Heart left ventricle (tissue), 13 donors: ENCODE measurements at regions not wholly inside any gene's neighbourhood (a gene's known extent, or its start where the extent isn't known, plus 50 kb on each side); places are given as distances from the start of the nearest gene placed in this dataset.

Source experiments
- CTCF ChIP-seq, 12 donors: fragments of 200-600 bp; sonication (generic) in 4 of 12; IDR thresholded peaks; one replicate each; pipeline versions ENCODE4 v1.5.0 to v1.8.0; 2018 to 2022; ENCODE audit warnings: antibody characterized with exemption in 12 of 12, mild to moderate bottlenecking in 5 of 12
- POLR2A ChIP-seq, 2 donors: fragments of 450-650 bp; IDR thresholded peaks; one replicate each; pipeline ENCODE4 v1.6.1; 2017; ENCODE audit warnings: antibody characterized with exemption in 2 of 2, mild to moderate bottlenecking in 2 of 2, moderate library complexity in 2 of 2
- donor health status: ischemic (EF 13 %, LVEDD 7.1; RV severe dilation, severe dysfunction).
- donor health status: DM: no; HTN: yes; CAD: no.
- donor health status: DM: no; HTN: no; CAD: no.
- donor health status: ischemic (EF 25% LVEDD 6.9; RV normal size, moderate dysfunction).
- donor health status: ischemic (EF 25% LVEDD 5.7; RV mildly dilated, moderate dysfunction).
- donor health status: ischemic (EF 35%, LVEDD 5.7; RV mildly dilated, moderate dysfunction).
- donor health status: nonischemic (EF 11% LVEDD 7.7; RV severe dilation, severe dysfunction).
- donor health status: DM: yes; HTN: yes; CAD: no.
- donor health status: PGD.
- donor health status: ischemic (EF 29% LVEDD 5.4; RV normal size, mild dysfunction).
- donor health status: nonischemic (EF 23%, LVEDD 6.1; RV moderate dilation, normal function).

GRCh38 chr6:53426117-53426516 is 77.4 kb upstream of the ELOVL5 start:
- TF ChIP-seq CTCF (IDR thresholded peaks at IDR 0.05) (no peak), POLR2A (IDR thresholded peaks at IDR 0.05) (no peak)
